Fibroblast of lung (primary cell): ENCODE measurements at regions not wholly inside any gene's neighbourhood (a gene's known extent, or its start where the extent isn't known, plus 50 kb on each side); places are given as distances from the start of the nearest gene placed in this dataset.

Source experiments
- CTCF ChIP-seq, 2 donors: IDR thresholded peaks in 1 of 2; conservative IDR thresholded peaks in 1 of 2; 1 replicate in 1 of 2; 2 replicates in 1 of 2; pipeline ENCODE4 v1.5.1; 2011 to 2012; ENCODE audit warnings: low read length in 2 of 2, control low read depth in 1 of 2, inconsistent platforms in 1 of 2, low read depth in 1 of 2, mild to moderate bottlenecking in 1 of 2
- EZH2 ChIP-seq: IDR thresholded peaks from 2 replicates; pipeline ENCODE4 v1.5.1; 2012; ENCODE audit warnings: low read length, control low read depth, mild to moderate bottlenecking; ENCODE audit errors: missing control alignments

- TF ChIP-seq CTCF (conservative IDR thresholded peaks at IDR 0.05 in 1 of 2, IDR thresholded peaks at IDR 0.05 in 1 of 2; ENCODE audit: low read depth in 1 of 2, low read length in 2 of 2) (no peak), EZH2 (no peak)
Observed at GRCh38 chr20:39144757-39145156, 182.6 kb downstream of the DHX35 start.
